Osteoblast (primary cell): ENCODE measurements at regions not wholly inside any gene's neighbourhood (a gene's known extent, or its start where the extent isn't known, plus 50 kb on each side); places are given as distances from the start of the nearest gene placed in this dataset.

Experiments
- DNase-seq: peaks from one replicate; pipeline ENCODE4 v3.0.0; 2011; ENCODE audit warnings: low spot score, mixed read lengths; ENCODE audit not compliant: insufficient read length; ENCODE audit errors: missing footprints
- H2AFZ ChIP-seq: 2 replicates; pipeline ENCODE4 v1.6.0; 2011; ENCODE audit warnings: mild to moderate bottlenecking, low read length
- H3K27ac ChIP-seq: 2 replicates; pipeline ENCODE4 v1.5.1; 2011; ENCODE audit warnings: mild to moderate bottlenecking, low read depth, low read length, moderate library complexity
- H3K27me3 ChIP-seq: 2 replicates; pipeline ENCODE4 v1.6.0; 2012; ENCODE audit warnings: mild to moderate bottlenecking, control low read depth, inconsistent platforms, low read length, moderate library complexity; ENCODE audit not compliant: insufficient read depth
- H3K36me3 ChIP-seq: 2 replicates; pipeline ENCODE4 v1.5.1; 2011; ENCODE audit warnings: mild to moderate bottlenecking, low read length, control low read depth, moderate library complexity; ENCODE audit not compliant: insufficient read depth
- H3K4me1 ChIP-seq: 2 replicates; pipeline ENCODE4 v1.5.1; 2011; ENCODE audit warnings: mild to moderate bottlenecking, low read length, control low read depth, moderate library complexity; ENCODE audit not compliant: insufficient read depth
- H3K4me2 ChIP-seq: 2 replicates; pipeline ENCODE4 v1.6.0; 2011; ENCODE audit warnings: mild to moderate bottlenecking, low read length; ENCODE audit not compliant: insufficient read depth
- H3K4me3 ChIP-seq: fragments of 200-600 bp; sonication (generic); 3 replicates; pipeline ENCODE4 v1.5.1; 2012; ENCODE audit warnings: mild to moderate bottlenecking, low read length, inconsistent platforms; ENCODE audit not compliant: insufficient read depth
- H3K79me2 ChIP-seq: 2 replicates; pipeline ENCODE4 v1.6.0; 2012; ENCODE audit warnings: mild to moderate bottlenecking, low read length, control low read depth, inconsistent platforms; ENCODE audit not compliant: insufficient read depth
- H3K9me3 ChIP-seq: 2 replicates; pipeline ENCODE4 v1.5.1; 2011; ENCODE audit warnings: low read depth, low read length, control low read depth
- H4K20me1 ChIP-seq: 2 replicates; pipeline ENCODE4 v1.6.0; 2012; ENCODE audit warnings: mild to moderate bottlenecking, low read length, control low read depth; ENCODE audit not compliant: insufficient read depth
- CTCF ChIP-seq: IDR thresholded peaks from 2 replicates; pipeline ENCODE4 v1.5.1; 2011; ENCODE audit warnings: mild to moderate bottlenecking, low read depth, low read length, moderate library complexity; ENCODE audit errors: extremely low read depth

- TF ChIP-seq CTCF = no peak
- H4K20me1 ChIP-seq = no peaks in the 10 kb centered on the region
- H2AFZ ChIP-seq = no peak overlapping the region
- no peaks in the 10 kb centered on the region for H3K27me3 ChIP-seq
- H3K27ac ChIP-seq = no peak overlapping the region
- H3K9me3 ChIP-seq = no peaks in the 10 kb centered on the region
- H3K4me2 ChIP-seq = no peak overlapping the region
- H3K36me3 ChIP-seq = no peaks in the 10 kb centered on the region
- no peak for DNase-seq
- no peak overlapping the region for H3K4me3 ChIP-seq
- no peaks in the 10 kb centered on the region for H3K4me1 ChIP-seq
- H3K79me2 ChIP-seq = no peaks in the 10 kb centered on the region
Observed at GRCh38 chr6:68045193-68045592, 589.9 kb upstream of the ADGRB3 start.

GRCh38 chr6:68044264-68044663 lies 590.8 kb upstream of the ADGRB3 start:
- no peak for DNase-seq
- H3K4me3 ChIP-seq = no peak overlapping the region
- no peak overlapping the region for H3K27ac ChIP-seq
- H3K36me3 ChIP-seq = no peaks in the 10 kb centered on the region
- H3K4me1 ChIP-seq = no peaks in the 10 kb centered on the region
- H3K79me2 ChIP-seq = no peaks in the 10 kb centered on the region
- H3K27me3 ChIP-seq = no peaks in the 10 kb centered on the region
- no peaks in the 10 kb centered on the region for H3K9me3 ChIP-seq
- no peak for TF ChIP-seq CTCF
- H2AFZ ChIP-seq = no peak overlapping the region
- no peak overlapping the region for H3K4me2 ChIP-seq
- H4K20me1 ChIP-seq = no peaks in the 10 kb centered on the region

GRCh38 chr6:68043122-68043398 lies 592.0 kb upstream of the ADGRB3 start:
- H4K20me1 ChIP-seq = no peaks in the 10 kb centered on the region
- no peak overlapping the region for H3K27ac ChIP-seq
- H3K9me3 ChIP-seq = no peaks in the 10 kb centered on the region
- no peak overlapping the region for H3K4me2 ChIP-seq
- no peaks in the 10 kb centered on the region for H3K36me3 ChIP-seq
- no peak for DNase-seq
- TF ChIP-seq CTCF = no peak
- H3K4me1 ChIP-seq = no peaks in the 10 kb centered on the region
- H3K79me2 ChIP-seq = no peaks in the 10 kb centered on the region
- H2AFZ ChIP-seq = no peak overlapping the region
- H3K27me3 ChIP-seq = no peaks in the 10 kb centered on the region
- no peak overlapping the region for H3K4me3 ChIP-seq

- no peak for TF ChIP-seq CTCF
- H3K4me1 ChIP-seq = no peaks in the 10 kb centered on the region
- H3K4me2 ChIP-seq = no peak overlapping the region
- H4K20me1 ChIP-seq = no peaks in the 10 kb centered on the region
- no peaks in the 10 kb centered on the region for H3K36me3 ChIP-seq
- no peak overlapping the region for H3K27ac ChIP-seq
- no peak for DNase-seq
- no peak overlapping the region for H3K4me3 ChIP-seq
- no peak overlapping the region for H2AFZ ChIP-seq
- H3K79me2 ChIP-seq = no peaks in the 10 kb centered on the region
- H3K9me3 ChIP-seq = no peaks in the 10 kb centered on the region
- H3K27me3 ChIP-seq = no peaks in the 10 kb centered on the region
Observed at GRCh38 chr6:68042339-68043121, 592.6 kb upstream of the ADGRB3 start.
